ENCODE measurements at regions not wholly inside any gene's neighbourhood (a gene's known extent, or its start where the extent isn't known, plus 50 kb on each side); places are given as distances from the start of the nearest gene placed in this dataset.

DNA sequence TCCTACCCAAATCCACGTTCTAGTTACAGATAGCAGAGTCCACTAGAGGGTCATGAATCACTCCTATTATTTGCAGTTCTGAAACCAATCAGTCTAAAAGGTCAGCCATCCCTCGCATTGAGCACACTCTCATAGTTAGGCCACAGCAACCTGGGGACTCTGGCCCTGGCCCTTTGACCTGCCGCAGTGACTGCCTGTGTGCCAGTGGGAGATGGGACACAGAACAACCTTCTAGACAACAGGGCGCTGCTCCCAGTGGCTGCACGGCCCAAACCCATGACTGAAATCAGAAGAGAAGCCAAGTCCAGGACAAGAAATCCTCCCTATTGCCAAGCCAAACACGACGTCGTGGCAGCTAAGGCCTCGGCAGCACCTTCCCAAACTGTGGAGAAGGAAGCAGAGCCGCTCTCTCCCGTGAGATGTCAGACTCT is 158.5 kb downstream of the HERPUD2 start:
- no peak for DNase-seq (ENCODE audit: low spot score)

DNA sequence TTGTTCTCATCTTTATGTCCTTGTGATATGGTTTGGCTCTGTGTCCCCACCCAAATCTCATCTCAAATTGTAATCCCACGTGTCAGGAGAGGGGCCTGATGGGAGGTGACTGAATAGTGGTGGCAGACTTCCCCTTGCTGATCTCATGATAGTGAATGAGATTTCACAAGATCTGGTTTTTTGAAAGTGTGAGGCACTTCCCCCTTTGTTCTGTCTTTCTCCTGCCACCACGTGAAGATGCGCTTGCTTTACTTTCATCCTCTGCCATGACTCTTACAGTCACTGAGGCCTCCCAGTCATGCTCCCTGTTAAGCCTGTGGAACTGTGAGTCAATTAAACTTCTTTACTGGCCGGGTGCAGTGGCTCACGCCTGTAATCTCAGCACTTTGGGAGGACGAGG is 161.0 kb downstream of the HERPUD2 start:
- no peak for DNase-seq (ENCODE audit: low spot score)

DNA sequence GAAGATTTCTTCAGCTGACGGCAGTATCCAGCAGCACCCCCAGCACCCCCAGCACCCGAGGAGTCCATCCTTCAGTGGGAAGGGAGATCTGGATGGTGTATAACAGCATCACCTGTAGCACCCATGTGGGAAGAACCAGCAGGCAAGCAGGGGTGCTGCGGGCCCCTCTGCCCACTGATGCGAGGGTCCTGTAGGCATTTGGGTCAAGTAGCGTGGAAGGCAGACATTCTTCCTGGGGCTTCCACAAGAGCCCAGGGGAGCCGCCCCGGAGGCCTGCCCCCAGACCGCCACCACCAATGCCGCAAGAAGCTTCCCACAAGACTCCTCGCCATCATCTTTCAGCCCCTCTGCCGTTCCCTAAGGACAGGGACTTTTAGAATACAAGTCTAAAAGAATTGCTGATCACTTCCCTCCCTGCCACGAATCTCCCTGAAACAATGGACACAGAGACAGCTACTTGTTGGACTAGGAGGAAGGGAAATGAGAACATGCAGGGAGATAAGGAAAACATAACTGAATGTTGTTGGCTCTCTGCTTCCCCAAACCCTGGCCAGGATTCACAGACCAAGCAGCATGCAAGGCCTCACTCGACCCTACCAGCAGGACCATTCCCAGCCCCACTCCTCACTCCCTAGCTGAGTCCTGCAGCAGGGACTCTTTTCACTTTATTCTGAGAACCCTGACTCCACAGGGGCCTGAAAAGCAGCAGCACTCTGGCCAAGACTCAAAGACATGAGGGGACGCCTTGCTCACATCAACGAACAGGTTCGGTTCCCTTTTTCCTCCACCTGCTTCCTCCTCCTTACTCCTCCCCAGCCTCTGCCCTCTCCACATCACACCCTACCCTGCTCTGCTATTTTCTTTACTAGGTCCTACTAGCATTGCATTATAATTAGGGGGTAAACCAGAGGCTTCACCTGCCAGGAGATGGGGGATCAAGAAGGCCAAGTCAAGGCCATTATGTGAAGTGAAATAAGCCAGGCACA is 164.5 kb downstream of the HERPUD2 start:
- no peak for DNase-seq (ENCODE audit: low spot score)

DNA sequence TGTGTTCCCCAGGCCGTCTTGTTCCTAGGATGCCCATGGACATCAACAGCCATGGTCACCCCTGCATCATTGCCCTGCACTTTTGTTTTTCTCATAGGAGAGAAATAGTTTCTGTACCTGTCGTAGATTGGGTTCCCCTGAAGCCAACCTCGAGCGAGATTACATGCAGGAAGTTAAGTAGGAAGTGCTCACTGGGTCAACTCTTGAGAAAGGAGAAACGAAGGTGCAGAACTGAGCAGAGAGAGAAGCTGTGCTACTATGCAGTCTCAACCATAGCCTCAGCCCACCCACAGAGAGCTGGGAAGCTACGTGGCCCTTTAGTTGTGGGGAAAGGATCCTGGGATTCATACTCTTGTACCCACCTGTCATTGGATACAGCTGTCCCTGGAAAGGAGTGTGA is 165.2 kb downstream of the HERPUD2 start:
- DNase-seq (ENCODE audit: low spot score) = no peak

DNA sequence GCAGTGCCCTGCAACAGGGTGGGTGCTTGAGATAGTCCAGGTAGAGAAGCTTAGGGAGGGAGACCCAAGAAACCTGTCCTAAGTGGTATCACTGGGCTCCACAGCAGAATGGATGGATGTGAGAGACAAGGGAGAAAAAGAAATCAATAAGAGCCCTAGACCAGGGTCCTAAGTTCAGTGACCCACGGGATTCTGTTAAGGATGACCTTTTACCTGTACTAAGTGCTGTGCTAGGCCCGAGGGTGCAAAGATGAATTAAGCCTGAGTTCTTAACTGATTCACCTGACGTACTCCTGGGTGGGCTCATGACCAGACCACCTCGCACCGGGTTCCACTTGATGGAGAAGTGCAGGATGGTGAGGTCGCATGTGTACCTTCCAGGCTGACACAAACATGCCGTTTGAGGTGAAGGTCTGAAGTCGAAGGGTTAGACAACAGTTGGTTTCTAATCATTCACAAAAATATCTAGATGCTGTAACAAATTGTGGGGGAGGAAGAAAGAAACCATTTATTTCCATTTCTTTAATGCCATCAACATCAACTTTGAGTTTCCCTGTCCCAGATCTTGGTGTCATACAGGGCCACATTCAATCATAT is 166.5 kb downstream of the HERPUD2 start:
- DNase-seq (ENCODE audit: low spot score) = no peak

DNA sequence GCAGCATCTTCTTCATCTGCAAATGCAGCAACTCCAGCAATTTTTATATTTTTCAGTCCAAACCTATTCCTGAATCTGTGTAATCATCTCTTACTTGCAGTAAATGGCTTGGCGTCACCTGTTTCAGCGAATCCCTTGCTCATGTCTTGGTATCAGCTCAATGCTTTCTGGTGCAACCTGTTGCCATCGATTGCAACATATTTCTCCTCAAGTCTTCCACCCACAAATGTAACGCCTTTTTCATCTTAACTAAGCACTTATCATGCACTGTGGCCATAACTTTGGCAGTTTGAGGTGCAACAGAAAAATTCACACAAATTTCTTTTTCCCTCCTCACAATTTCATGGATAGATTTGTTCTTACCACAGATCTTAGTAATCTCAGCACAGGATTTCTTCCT is 168.3 kb downstream of the HERPUD2 start:
- no peak for DNase-seq (ENCODE audit: low spot score)

DNA sequence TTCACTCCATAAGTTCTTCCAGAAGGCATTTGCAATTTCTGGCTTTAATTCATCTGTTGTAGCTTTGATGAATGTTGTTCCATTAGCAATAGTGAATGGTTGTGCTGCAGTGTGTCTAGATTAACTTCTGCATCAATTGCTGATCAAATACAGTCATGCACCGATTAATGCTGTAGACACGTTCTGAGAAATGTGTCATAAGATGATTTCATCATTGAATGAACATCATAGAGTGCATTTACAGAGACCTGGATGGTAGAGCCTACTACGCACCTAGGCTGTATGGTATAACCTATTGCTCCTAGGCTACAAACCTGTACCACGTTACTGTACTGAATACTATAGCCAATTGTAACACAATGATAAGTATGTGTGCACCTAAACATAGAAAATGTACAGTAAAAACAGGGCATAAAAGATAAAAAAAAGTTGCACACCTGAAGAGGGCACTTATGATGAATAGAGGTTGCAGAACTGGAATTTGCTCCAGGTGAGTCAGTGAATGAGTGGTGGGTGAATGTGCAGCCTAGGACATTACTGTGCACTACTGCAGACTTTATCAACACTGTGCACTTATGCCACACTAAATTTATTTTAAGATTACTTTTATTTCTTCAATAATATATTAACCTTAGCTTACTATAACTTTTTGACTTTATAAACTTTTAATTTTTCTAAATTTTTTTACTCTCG is 170.7 kb downstream of the HERPUD2 start:
- DNase-seq (ENCODE audit: low spot score) = no peak

DNA sequence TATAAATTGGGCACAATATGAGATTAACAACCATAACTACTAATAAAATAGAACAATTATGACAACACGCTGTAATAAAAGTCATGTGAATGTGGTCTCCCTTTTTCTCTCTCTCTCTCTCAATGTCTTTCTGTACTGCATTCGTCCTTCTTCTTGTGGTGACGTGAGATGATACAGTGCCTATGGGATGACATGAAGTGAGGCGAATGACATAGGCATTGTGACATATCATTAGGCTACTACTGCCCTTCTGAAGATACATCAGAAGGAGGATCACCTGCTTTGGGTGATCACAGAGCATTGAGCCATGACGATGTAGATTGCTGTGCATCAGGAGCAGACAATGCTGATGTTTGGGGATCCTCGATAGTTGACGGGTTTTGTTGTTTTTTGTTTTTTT is 171.6 kb downstream of the HERPUD2 start:
- no peak for DNase-seq (ENCODE audit: low spot score)

DNA sequence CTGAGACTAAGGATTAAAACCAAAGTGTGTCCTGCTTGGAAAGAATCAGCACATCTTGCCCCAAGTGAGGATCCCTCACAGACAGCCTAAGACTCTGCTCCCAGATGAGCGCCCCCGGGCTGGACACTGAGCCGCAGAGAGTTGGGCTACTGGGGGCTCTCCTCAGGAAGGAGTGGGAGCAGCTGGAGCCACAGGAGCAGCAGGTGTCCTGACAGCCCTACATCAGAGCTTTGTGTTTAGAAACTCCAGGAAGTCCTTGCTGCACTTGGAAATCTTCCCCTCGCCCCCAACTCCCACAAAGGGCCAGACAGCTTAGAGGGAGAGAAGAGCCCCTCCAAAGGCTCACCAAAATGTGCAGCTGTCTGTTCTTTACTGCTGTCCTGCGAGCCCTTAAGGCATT is 172.2 kb downstream of the HERPUD2 start:
- no peak for DNase-seq (ENCODE audit: low spot score)

DNA sequence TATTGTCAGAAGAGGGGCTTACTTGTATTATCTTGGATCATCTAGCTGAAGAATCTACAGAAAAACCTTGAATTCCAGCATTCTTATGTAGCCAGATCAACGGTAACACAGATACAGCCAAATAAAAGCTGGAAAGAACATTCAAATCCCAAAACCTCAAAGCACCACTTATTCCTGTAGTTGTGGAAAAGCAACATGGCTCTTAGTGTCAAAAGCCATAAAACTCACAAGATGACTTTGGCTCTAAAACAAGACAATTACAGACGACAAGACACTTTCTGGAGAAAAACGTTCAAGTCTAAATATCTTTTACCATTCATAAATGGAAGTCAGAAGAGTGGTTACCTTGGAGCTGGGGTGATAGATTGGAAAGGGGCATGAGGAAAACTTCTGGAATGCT is 173.0 kb downstream of the HERPUD2 start:
- DNase-seq (ENCODE audit: low spot score) = no peak

DNA sequence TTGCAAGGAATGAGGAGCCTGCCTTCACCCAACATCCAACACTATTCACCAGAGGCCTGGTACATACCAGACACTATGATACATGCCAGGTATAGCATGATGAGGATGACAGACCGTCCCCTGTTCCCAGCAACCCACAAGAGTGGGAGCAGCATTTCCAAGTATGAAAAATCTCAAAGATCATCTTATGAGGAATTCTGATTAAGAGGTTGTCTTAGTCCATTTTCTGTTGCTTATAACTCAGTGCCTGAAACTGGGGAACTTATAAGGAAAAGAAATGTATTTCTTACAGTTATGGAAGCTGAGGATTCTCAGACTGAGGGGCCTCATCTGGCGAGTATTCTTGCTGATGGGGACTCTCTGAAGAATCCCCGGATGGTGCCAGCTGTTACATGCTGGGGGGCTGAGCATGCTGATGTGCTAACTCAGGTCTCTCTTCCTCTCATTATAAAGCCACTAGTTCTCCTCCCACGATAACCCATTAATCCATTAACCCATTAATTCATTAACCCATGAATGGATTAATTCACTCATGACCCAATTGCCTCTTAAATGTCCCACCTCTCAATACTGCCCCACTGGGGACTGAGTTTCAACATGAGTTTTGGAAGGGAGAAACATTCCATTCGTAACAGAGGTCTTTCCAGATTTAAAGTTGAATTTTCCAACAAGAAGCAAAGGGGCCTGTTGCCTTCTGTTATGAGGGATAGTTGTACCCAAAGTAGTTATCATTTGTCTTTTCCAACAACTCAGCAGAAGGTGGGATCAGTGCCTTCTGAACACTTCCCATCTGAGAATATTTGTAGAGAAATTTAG is 173.9 kb downstream of the HERPUD2 start:
- DNase-seq (ENCODE audit: low spot score) = no peak

DNA sequence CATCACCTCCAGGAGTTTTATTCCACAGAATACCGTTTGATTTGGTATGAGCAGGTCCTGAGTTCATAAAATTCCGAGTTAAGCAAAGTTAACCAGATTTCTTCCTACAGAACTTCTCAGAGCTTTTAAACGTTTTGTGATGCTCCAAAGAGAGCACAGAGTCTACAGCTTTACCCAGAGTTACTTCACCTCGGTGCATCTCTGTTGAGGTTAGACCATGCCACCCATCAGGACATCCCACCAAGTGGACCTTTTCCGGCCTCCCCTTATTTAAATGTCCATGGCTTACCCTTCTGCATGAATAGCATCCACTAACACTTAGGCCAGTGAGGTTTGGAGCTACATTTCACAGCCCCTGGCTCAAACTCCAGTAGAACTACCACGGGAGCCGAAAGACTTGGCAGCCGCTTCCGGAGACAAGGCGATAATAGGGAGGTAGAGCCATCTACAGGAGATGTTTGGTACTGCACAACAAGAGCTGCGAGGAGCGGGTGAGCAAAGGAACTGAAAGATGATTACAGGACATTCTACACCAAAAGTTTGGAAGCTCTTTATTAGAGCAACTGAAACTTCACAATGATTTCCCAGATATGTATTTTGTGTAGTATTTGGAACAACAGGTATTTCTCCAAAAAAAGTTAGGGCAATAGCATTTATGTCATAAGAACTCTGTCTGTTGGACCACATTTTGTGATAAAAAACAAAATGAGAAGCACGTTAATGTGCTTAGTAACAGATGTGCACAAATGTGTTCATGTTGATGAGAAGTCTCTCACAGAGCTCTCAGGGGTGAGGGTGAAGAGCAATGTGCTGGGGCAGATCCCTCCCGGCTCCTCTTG is 174.7 kb downstream of the HERPUD2 start:
- DNase-seq (ENCODE audit: low spot score) = peak; percentile 83

DNA sequence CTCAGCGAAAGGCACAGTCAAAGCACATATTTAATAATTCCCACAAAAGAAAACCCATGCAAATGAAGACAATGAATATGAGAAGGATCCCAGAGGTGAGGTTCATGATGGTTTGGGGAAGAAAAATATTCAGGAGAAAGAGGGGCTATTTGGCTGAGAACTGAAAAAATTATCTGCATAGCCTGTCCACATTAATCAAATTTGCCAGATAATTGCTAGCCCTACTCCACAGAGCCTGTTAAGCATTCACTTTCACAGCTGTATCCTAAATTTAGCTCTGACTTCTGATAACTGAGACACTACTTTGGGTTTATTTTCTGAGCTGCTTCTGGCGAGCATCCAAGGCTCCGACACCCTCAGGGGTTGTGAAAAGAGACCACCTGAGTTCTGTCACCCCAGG is 176.2 kb downstream of the HERPUD2 start:
- DNase-seq (ENCODE audit: low spot score) = no peak

DNA sequence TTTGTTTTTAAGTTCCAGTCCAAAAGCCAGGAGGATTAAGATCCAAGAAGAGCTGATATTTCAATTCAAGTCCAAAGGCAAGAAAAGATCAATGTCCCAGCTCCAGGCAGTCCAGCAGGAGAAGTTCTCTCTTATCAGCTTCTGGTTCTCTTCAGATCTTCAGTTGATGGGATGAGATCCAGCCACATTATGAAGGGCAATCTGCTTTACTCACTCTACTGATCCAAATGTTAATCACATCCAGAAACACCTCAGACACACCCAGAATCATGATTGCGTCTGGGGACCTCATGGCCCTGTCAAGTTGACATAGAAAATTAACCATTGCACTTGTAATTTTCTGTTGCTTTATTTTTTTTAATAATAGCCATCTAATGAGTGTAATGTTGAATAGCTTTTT is 178.4 kb downstream of the HERPUD2 start:
- no peak for DNase-seq (ENCODE audit: low spot score)

DNA sequence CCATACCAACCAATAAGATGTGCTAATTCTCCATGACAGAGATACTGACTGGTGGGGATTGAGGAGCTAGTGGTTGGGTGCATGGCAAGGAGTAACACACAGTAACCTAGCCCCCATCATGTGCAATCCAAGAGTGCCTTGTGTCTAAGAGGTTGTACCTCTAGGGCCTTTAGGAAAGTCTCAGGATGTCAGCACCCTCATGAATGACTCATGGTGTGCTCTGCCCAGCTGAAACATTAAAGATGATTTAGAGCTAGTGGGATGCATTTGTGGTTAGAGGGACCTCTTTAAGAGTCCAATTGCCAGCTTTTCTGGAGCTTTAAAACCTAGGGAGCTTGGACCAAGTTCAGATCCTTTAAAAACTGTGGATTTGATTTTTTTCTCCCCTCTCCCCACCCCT is 181.1 kb downstream of the HERPUD2 start:
- no peak for DNase-seq (ENCODE audit: low spot score)

DNA sequence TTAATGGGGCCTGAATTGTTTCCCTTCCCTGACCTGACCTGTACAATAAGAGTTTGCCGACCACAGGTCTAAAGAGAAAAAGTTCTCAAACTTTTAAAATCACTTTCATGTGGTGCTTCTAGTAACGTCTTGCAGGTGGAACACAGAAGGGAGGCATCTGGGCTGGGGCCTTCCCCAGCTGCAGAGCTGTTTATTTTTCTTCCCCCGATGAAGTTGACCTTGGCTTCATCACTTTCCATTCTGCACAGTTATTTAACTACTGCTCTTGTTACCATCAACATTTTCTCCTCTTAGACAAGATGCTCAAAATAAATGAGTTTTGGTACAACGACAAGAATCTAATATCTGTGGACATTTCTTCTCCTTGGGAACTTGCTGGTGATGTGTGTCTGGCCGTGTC is 181.7 kb downstream of the HERPUD2 start:
- DNase-seq (ENCODE audit: low spot score) = no peak

DNA sequence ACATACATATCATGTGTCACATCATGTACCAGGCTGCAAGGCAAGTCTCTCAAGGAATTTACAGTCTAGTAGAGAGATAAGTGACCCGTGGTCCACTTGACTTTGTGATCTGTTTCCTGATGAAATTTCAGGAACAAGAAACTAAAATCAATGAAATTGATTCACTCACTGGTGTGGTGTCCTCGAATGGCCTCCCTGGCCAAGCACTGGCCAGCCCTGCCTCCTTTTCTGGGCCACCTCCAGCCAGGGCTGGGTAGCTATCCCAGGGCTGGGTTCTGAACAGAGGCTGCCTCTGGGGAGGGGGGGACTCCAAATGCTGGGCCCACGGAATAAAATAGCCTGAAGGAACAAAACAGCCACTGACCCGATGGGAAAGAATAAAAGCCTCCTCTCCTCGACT is 182.2 kb downstream of the HERPUD2 start:
- no peak for DNase-seq (ENCODE audit: low spot score)

DNA sequence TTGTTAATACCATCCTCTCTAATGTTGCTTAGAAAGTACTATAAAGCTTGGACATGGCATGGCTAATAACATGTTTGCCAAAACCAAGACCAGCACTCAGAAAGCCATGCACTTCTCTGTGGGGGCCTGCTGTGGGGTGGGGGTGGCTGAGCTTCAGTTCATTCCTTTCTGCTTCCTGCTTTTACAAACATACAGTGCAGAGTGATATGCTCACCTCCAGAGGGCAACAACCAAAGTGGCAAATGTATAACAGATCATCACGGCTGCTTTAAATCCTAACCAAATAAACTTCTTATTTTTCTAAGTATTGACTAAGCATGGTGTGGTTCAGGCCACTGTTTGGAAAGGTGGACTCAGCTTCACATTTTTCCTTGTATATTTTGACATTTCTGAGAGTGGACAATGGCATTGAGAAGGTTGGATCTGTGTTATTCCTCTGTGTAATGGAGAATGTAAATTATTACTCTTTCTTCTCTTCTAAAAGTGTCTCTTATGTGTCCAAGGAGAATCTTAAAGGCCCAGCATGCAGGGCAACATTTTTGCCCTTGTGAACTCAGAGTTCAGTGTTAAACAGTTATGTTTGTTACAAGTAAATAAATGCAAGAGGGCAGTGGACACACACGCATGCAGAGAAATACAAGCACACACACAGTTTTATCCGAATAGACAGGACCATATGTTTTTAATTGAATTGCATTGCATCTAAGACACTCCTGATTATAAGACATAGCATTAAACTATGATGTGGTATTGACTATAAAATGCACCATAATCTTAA is 186.1 kb downstream of the HERPUD2 start:
- peak; percentile 6 for DNase-seq (ENCODE audit: low spot score)

DNA sequence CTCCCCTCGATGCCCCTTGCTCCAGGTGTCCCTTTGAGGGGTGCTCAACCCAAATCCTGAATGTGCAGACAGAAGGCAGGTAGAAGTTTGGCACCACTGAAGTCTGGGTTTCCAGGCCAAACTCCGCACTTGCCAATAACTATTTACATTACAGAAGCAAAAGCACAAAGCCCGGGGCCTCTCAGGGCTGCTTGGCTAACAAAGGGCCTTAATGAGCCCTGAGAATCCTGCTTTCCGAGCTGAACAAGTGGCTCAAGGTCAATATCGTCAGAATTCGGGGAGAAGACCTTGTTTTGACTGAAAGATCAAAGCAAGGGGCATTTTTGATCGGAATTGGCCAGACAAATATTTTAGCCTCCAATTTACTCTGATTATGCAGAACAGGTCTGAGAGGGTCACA is 189.9 kb downstream of the HERPUD2 start:
- no peak for DNase-seq (ENCODE audit: low spot score)

DNA sequence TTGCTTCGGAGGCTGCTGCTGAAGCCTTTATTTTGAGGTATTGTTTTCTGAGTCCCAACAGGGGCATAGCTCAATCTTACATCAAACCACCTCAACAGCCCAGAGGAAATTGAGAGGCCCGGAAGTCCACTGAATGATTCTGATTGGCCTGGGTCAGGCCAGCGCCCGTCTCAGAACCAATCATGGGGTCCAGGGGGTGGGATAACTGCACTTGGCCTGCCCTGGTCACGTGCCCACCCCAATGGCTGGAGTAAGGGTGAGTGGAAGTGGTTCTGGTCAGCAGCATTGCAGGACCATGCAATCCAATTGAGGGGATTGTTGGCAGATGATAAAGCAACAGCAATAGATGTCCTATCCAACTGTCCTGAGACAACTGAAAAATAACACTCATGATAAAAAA is 190.6 kb downstream of the HERPUD2 start:
- DNase-seq (ENCODE audit: low spot score) = no peak

Measured in HT-29 (cell line).